Activated CD4-positive, alpha-beta T cell treated with anti-CD3 and anti-CD28 coated beads, Interleukin-2, amount 50 U/mL, for 4 hours (primary cell): ENCODE measurements at regions not wholly inside any gene's neighbourhood (a gene's known extent, or its start where the extent isn't known, plus 50 kb on each side); places are given as distances from the start of the nearest gene placed in this dataset.

Source experiments
- DNase-seq, 2 experiments: peaks; one replicate each; pipeline ENCODE4 v3.0.0-alpha.2; 2020

DNA sequence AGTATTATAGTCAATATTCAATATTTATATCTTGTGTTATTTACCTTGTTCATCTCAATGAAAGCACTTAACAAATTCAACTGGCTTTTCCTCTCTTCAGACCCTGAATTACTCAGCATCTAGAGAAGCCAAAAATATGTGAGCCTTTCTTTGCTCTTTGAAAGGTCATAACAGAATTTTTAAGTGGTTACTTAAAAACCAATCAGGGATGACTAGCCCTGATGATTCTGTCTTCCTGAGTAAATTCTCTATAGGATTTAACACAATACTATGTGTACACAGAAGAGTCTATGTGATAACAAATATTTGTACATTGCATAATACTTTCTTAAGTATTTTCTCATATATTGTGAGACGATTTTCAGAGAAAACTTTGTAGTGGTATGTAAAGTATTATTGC lies 546.3 kb downstream of the MAT2B start:
- DNase-seq = no peak

DNA sequence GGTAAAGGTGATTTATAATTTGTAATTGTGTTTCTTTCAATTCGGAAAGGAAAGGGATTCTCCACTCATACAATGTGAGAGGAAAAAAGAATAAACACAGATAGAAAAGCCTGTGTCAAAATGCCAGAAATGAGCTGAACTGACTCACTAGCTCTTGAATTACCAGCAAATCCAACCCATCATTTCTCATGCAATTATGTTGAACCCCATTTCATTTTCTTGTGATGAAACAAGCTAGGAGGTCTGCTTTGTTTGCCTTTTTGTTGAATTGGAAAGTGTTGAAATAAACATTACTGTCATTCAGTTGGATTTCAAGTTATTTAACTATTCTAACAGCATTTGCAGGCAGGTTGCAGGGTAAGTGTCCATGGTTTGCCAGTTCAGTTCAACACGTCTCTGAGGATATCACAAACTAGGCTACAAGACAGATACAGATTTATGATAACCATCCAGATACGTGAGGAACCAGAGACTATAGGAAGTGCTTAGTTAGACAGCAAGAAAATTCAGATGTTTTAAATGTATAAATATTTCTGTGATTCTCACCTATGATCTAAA lies 547.2 kb downstream of the MAT2B start:
- no peak for DNase-seq

DNA sequence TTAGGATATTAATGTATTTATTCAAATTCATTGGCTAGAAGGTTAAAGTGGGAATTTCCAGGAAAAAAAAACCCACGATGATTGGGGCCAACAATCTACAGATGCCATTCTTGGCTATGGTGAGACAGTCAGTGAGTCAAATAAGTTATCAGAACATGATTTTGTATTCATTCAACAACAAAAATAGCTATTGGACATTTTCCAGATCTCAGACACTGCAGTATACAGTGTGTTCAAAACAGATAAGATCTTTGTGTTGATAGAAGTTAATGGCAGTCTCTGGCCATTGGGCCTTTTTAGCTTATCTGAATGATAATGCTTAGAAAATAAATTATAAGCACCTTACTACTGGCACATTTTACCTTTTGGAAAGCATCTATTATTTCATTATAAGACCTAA lies 547.7 kb downstream of the MAT2B start:
- no peak for DNase-seq

- no peak for DNase-seq
These were observed 549.0 kb downstream of the MAT2B start for GRCh38 chr5:164054461-164054860.

GRCh38 chr5:164057121-164057520 lies 551.7 kb downstream of the MAT2B start:
- no peak for DNase-seq

DNA sequence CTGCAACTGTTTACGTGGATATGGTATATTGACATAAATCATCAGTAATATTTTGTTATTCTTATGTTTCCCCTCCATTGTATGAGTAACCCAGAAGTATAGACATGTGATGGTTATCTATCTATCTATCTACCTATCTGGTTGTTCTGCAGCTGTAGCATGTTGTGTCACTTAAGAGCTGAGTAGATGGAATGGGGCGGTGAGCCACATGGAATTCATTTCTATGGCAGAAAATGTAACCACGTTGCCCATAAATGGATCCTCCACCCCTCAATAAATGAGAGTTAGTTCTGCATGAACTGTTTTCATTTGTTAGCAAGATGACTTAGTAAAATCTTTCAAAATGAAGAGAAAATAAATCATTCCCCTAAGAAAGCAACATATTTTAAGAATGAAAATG lies 553.2 kb downstream of the MAT2B start:
- no peak for DNase-seq

- DNase-seq = no peak
These were observed 554.1 kb downstream of the MAT2B start for GRCh38 chr5:164059471-164059870.

GRCh38 chr5:164060786-164061355 lies 555.5 kb downstream of the MAT2B start:
- no peak for DNase-seq

- no peak for DNase-seq
These were observed 556.9 kb downstream of the MAT2B start for GRCh38 chr5:164062304-164062703.

GRCh38 chr5:164065266-164065665 lies 559.8 kb downstream of the MAT2B start:
- no peak for DNase-seq

GRCh38 chr5:164071671-164072070 lies 566.3 kb downstream of the MAT2B start:
- no peak for DNase-seq

GRCh38 chr5:164073081-164073480 lies 567.7 kb downstream of the MAT2B start:
- no peak for DNase-seq

DNA sequence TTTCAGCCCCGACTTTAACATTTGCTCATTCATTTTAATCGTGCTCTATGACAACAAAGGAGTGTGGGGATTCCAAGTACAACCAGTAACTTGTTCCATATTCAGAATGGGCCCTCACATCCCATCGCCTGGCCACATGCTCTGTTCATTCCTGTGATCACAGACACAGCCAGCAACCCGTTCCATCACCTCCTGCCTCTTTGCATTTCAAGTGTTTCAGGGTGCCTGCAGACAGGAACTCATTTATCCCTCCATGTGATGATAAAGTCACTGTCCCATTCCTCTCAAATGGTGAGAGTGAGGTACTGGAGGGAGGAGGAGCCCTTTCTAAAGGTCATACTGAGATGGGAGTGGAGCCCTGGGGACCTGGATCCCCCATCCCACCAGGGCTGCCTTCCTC lies 571.1 kb downstream of the MAT2B start:
- no peak for DNase-seq

- DNase-seq = no peak
These were observed 584.9 kb downstream of the MAT2B start for GRCh38 chr5:164090358-164090757.

DNA sequence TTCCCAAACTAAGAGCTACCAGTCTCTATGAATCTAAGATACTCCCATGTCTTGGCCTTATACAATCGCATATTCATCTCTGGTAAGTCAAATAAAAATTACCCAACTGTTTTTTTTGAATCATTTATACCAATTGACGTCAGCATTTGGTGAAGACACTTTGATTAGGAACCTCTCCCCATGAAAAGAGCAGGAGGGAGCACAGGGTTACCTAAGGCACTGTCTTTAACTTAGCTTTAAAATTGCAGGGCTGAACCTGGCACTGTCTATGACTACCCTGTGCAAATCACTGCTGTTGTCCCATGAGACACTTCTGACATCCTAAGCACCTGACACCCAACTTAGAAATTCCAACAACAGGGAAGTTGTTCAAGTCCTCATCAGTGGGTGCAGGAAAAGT lies 586.4 kb downstream of the MAT2B start:
- no peak for DNase-seq

GRCh38 chr5:164094291-164094690 lies 588.9 kb downstream of the MAT2B start:
- DNase-seq = no peak

DNA sequence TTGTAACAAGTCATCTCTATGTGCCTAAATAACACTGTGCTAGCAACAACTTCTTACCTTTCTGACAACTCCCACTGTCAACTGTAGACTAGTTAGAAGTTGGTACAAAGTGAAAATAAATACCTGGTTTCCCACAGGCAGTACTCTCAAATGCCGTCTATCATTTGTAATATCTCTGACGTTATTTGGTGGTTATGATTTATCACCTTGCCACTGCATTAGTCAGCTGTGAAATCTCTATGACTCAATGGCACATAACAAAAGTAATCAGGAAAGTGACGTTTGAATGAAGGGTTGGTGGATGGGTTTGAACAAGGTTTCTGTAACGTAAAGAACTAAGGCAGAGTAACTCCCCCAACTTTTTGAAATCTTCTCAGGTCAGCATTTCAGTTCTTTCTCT lies 592.3 kb downstream of the MAT2B start:
- no peak for DNase-seq

- DNase-seq = no peak
These were observed 593.1 kb downstream of the MAT2B start for GRCh38 chr5:164098531-164098930.

DNA sequence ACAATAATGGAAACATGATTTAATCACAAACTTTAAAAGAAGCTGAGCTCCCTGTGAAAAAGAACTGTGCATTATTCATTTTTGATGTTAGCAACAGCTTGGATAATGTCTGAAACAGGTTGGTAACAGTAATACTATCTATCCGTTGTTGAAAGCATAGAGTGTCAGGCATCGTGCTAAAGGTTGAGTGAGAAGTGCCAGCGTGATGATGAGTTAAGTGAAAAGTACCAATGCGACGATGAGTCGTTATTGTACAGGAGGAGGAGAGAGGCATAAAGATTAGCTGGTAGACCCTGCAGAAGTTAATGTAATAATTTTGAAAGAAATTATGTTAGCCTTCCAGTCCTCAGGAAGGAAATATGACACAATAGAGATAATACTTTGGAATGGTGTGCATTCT lies 593.6 kb downstream of the MAT2B start:
- DNase-seq = no peak

DNA sequence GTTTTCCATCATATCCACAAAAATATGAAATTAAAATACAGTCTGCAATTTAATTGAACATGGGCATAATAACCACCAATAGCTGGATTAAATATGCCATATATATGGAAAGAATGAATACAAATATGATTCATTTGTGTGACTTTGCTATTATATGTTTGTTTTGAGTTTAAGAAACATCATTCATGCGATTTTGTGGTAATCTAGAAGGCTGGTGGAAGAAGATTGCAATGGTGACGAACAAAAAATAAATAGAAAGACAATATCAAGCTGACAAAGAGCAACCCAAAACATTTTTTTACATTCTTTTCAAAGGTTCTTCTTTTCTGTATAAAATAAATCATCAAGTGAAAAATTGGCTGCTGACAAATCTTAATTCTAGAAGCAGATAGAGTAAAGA lies 610.0 kb downstream of the MAT2B start:
- DNase-seq = no peak

DNA sequence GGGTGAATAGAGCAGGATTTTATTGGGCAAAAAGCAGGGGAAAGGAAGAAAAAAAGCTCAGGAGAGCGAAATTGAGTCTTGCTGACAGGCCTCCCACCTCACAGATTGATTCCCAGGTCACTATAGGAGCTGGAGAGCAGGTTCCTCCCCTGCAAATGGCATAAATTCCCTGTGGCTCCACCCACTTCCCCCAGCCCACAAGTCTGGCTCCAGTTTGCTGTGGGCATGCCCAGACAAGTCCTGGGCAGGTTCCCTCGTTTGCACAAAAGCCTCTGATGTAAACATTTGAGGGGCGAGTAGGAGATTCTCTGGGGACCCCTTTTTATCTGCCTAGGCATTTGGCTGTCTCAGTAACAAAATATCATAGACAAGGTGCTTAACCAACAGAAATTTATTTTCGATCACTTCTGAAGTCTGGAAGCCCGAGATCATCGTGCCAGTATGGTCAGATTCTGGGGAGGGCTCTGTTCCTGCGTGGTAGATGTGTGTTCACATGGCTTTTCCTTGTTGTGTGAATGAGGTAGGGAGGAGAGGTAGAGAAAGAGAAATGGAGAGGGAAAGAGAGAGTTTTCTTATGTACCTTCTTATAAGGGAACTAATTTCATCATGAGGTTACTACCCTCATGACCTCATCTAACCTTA lies 614.5 kb downstream of the MAT2B start:
- no peak for DNase-seq

DNA sequence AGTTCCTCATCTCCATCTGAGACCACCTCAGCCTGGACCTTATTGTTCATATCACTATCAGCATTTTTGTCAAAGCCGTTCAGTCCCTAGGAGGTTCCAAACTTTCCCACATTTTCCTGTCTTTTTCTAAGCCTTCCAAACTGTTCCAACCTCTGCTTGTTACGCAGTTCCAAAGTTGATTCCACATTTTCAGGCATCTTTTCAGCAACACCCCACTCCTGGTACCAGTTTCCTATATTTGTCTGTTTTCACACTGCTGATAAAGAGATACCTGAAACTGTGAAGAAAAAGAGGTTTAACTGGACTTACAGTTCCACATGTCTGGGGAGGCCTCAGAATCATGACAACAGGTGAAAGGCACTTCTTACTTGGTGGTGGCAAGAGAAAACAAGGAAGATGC lies 622.1 kb downstream of the MAT2B start:
- DNase-seq = no peak

- DNase-seq = no peak
These were observed 626.9 kb downstream of the MAT2B start for GRCh38 chr5:164132358-164132757.

- no peak for DNase-seq
These were observed 631.7 kb downstream of the MAT2B start for GRCh38 chr5:164137095-164137494.

DNA sequence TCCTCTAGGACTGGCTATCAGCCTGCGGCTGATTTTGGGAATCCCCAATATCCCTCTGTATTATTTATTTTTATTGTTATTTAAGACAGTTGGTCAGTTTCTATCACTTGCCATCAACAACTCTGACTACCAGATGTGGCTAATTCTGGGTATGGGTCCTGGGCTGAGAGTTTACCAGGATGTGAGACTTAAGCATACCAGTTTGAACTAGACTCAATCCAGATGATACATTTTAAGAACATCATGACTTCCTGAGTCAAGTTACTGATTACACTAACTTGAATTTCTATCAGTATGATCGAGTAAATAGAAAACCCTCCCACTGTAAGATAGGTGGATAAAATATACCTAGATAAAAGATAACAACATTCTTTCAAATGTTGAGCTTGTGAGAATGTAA lies 634.0 kb downstream of the MAT2B start:
- DNase-seq = no peak
